GM12892 (cell line): ENCODE measurements at regions not wholly inside any gene's neighbourhood (a gene's known extent, or its start where the extent isn't known, plus 50 kb on each side); places are given as distances from the start of the nearest gene placed in this dataset.

ENCODE experiments used
- POLR2A ChIP-seq: IDR thresholded peaks from 2 replicates; pipeline ENCODE4 v1.6.1; 2011; ENCODE audit warnings: low read depth, low read length, control low read depth
- POLR2AphosphoS5 ChIP-seq: IDR thresholded peaks from 2 replicates; pipeline ENCODE4 v1.6.1; 2011; ENCODE audit warnings: low read depth, low read length, control low read depth
- TAF1 ChIP-seq: IDR thresholded peaks from 2 replicates; pipeline ENCODE4 v1.6.1; 2011; ENCODE audit warnings: low read depth, mild to moderate bottlenecking, control low read depth, low read length, borderline replicate concordance

GRCh38 chr2:239762655-239763269 is 262.4 kb downstream of the NDUFA10 start:
- TF ChIP-seq POLR2A (no peak), POLR2AphosphoS5 (no peak), TAF1 (no peak)
